ENCODE measurements at regions not wholly inside any gene's neighbourhood (a gene's known extent, or its start where the extent isn't known, plus 50 kb on each side); places are given as distances from the start of the nearest gene placed in this dataset.

- H3K27me3 Mint-ChIP-seq (ENCODE audit: low read depth in 3 of 3): peaks cover 0 to 2% (median 0%) of the 10 kb centered on the region in 3 donors
- H3K36me3 Mint-ChIP-seq: no peaks in the 10 kb centered on the region
- H3K4me3 Mint-ChIP-seq: no peak overlapping the region
- no peak overlapping the region for H3K27ac Mint-ChIP-seq
- H3K4me1 Mint-ChIP-seq: peaks cover 32 to 33% of the 10 kb centered on the region in 2 donors
- H3K9me3 Mint-ChIP-seq: no peaks in the 10 kb centered on the region
- DNase-seq: no peak
These were observed 51.4 kb upstream of the ITM2B start for GRCh38 chr13:48181482-48182145.

- H3K4me1 Mint-ChIP-seq: peaks cover 6% of the 10 kb centered on the region in 2 donors
- no peak overlapping the region for H3K4me3 Mint-ChIP-seq
- DNase-seq: no peak
- H3K9me3 Mint-ChIP-seq: no peaks in the 10 kb centered on the region
- H3K27ac Mint-ChIP-seq: no peak overlapping the region
- no peaks in the 10 kb centered on the region for H3K27me3 Mint-ChIP-seq (ENCODE audit: low read depth in 3 of 3)
- no peaks in the 10 kb centered on the region for H3K36me3 Mint-ChIP-seq
These were observed 54.9 kb upstream of the ITM2B start for GRCh38 chr13:48178126-48178525.

GRCh38 chr13:48176781-48177180 lies 56.2 kb upstream of the ITM2B start:
- no peaks in the 10 kb centered on the region for H3K9me3 Mint-ChIP-seq
- no peaks in the 10 kb centered on the region for H3K4me1 Mint-ChIP-seq
- H3K4me3 Mint-ChIP-seq: no peak overlapping the region
- no peak for DNase-seq
- H3K27ac Mint-ChIP-seq: no peak overlapping the region
- no peaks in the 10 kb centered on the region for H3K27me3 Mint-ChIP-seq (ENCODE audit: low read depth in 3 of 3)
- no peaks in the 10 kb centered on the region for H3K36me3 Mint-ChIP-seq

- Mint-ChIP-seq H3K9me3 (no peaks in the 10 kb centered on the region), H3K36me3 (no peaks in the 10 kb centered on the region), H3K4me3 (no peak overlapping the region), H3K27me3 (ENCODE audit: low read depth in 3 of 3) (peaks cover 0 to under 1% (median 0%) of the 10 kb centered on the region in 3 donors), H3K27ac (no peak overlapping the region), H3K4me1 (no peaks in the 10 kb centered on the region)
- DNase-seq: no peak
These were observed 57.8 kb upstream of the ITM2B start for GRCh38 chr13:48175185-48175584.

- no peaks in the 10 kb centered on the region for H3K9me3 Mint-ChIP-seq
- H3K4me3 Mint-ChIP-seq: no peak overlapping the region
- no peak overlapping the region for H3K27ac Mint-ChIP-seq
These were observed 65.1 kb upstream of the ITM2B start for GRCh38 chr13:48167866-48168265.

GRCh38 chr13:48165727-48166126 lies 67.3 kb upstream of the ITM2B start:
- no peak overlapping the region for H3K27ac Mint-ChIP-seq
- H3K4me3 Mint-ChIP-seq: no peak overlapping the region
- H3K36me3 Mint-ChIP-seq: peaks cover 0 to 3% (median 0%) of the 10 kb centered on the region in 3 donors
- no peak for DNase-seq
- no peaks in the 10 kb centered on the region for H3K9me3 Mint-ChIP-seq
- H3K27me3 Mint-ChIP-seq (ENCODE audit: low read depth in 3 of 3): peaks cover 0 to 5% (median 3%) of the 10 kb centered on the region in 3 donors
- peaks cover 17 to 19% of the 10 kb centered on the region in 2 donors for H3K4me1 Mint-ChIP-seq

More at GRCh38 chr13:48167866-48168265, 65.1 kb upstream of the ITM2B start:
- DNase-seq: no peak
- Mint-ChIP-seq H3K4me1 (no peaks in the 10 kb centered on the region), H3K36me3 (peaks cover 0 to 3% (median 0%) of the 10 kb centered on the region in 3 donors), H3K27me3 (ENCODE audit: low read depth in 3 of 3) (peaks cover 0 to 5% (median 1%) of the 10 kb centered on the region in 3 donors)

GRCh38 chr13:48165063-48165462 lies 67.9 kb upstream of the ITM2B start:
- Mint-ChIP-seq H3K9me3 (no peaks in the 10 kb centered on the region), H3K4me3 (no peak overlapping the region), H3K4me1 (peaks cover 22 to 25% of the 10 kb centered on the region in 2 donors), H3K36me3 (peaks cover 0 to 3% (median 0%) of the 10 kb centered on the region in 3 donors), H3K27me3 (ENCODE audit: low read depth in 3 of 3) (peaks cover 0 to 4% (median 3%) of the 10 kb centered on the region in 3 donors), H3K27ac (no peak overlapping the region)
- no peak for DNase-seq

- Mint-ChIP-seq H3K9me3 (no peaks in the 10 kb centered on the region), H3K4me3 (no peak overlapping the region), H3K4me1 (peaks cover 24 to 26% of the 10 kb centered on the region in 2 donors), H3K36me3 (peaks cover 0 to 3% (median 0%) of the 10 kb centered on the region in 3 donors), H3K27me3 (ENCODE audit: low read depth in 3 of 3) (peaks cover 0 to 4% (median 3%) of the 10 kb centered on the region in 3 donors), H3K27ac (no peak overlapping the region)
- DNase-seq: no peak
These were observed 68.2 kb upstream of the MED4 start for GRCh38 chr13:48163061-48163460.

GRCh38 chr13:48162217-48162616 lies 67.3 kb upstream of the MED4 start:
- no peak for DNase-seq
- peaks cover 0 to 3% (median 0%) of the 10 kb centered on the region in 3 donors for H3K36me3 Mint-ChIP-seq
- peaks cover 0 to 4% (median 3%) of the 10 kb centered on the region in 3 donors for H3K27me3 Mint-ChIP-seq (ENCODE audit: low read depth in 3 of 3)
- peak overlapping the region in 3 of 6 donors; percentile 0 to 17 (median 4) for H3K27ac Mint-ChIP-seq
- no peak overlapping the region for H3K4me3 Mint-ChIP-seq
- H3K9me3 Mint-ChIP-seq: no peaks in the 10 kb centered on the region
- H3K4me1 Mint-ChIP-seq: peaks cover 25 to 26% of the 10 kb centered on the region in 2 donors

- H3K9me3 Mint-ChIP-seq: no peaks in the 10 kb centered on the region
- peaks cover 27 to 31% of the 10 kb centered on the region in 2 donors for H3K4me1 Mint-ChIP-seq
- no peak for DNase-seq
- H3K4me3 Mint-ChIP-seq: peak overlapping the region in 2 of 5 donors; percentile 3 to 10
- peaks cover 0 to 4% (median 2%) of the 10 kb centered on the region in 3 donors for H3K27me3 Mint-ChIP-seq (ENCODE audit: low read depth in 3 of 3)
- peaks cover 0 to 3% (median 0%) of the 10 kb centered on the region in 3 donors for H3K36me3 Mint-ChIP-seq
- peak overlapping the region in 4 of 6 donors; percentile 0 to 66 (median 14) for H3K27ac Mint-ChIP-seq
These were observed 66.8 kb upstream of the MED4 start for GRCh38 chr13:48161530-48162179.

- DNase-seq: no peak
- Mint-ChIP-seq H3K36me3 (peaks cover 0 to 3% (median 0%) of the 10 kb centered on the region in 3 donors), H3K4me1 (peaks cover 36 to 40% of the 10 kb centered on the region in 2 donors), H3K4me3 (peak overlapping the region in 1 of 5 donors; percentile 0), H3K9me3 (no peaks in the 10 kb centered on the region), H3K27ac (peak overlapping the region in 5 of 6 donors; percentile 5 to 66 (median 9)), H3K27me3 (ENCODE audit: low read depth in 3 of 3) (peaks cover 0 to 4% (median 2%) of the 10 kb centered on the region in 3 donors)
These were observed 65.8 kb upstream of the MED4 start for GRCh38 chr13:48160606-48161278.

GRCh38 chr13:48159826-48160225 lies 64.9 kb upstream of the MED4 start:
- no peak overlapping the region for H3K4me3 Mint-ChIP-seq
- peaks cover 45 to 49% of the 10 kb centered on the region in 2 donors for H3K4me1 Mint-ChIP-seq
- H3K36me3 Mint-ChIP-seq: peaks cover 0 to 3% (median 0%) of the 10 kb centered on the region in 3 donors
- DNase-seq: no peak
- peak overlapping the region in 2 of 6 donors; percentile 17 to 66 for H3K27ac Mint-ChIP-seq
- peaks cover 0 to 2% (median 2%) of the 10 kb centered on the region in 3 donors for H3K27me3 Mint-ChIP-seq (ENCODE audit: low read depth in 3 of 3)
- H3K9me3 Mint-ChIP-seq: no peaks in the 10 kb centered on the region

- Mint-ChIP-seq H3K4me3 (no peak overlapping the region), H3K36me3 (peaks cover 0 to 3% (median 0%) of the 10 kb centered on the region in 3 donors), H3K9me3 (no peaks in the 10 kb centered on the region), H3K4me1 (peaks cover 49 to 53% of the 10 kb centered on the region in 2 donors), H3K27ac (no peak overlapping the region), H3K27me3 (ENCODE audit: low read depth in 3 of 3) (peaks cover 0 to 2% (median 0%) of the 10 kb centered on the region in 3 donors)
- no peak for DNase-seq
These were observed 64.5 kb upstream of the MED4 start for GRCh38 chr13:48159401-48159800.

GRCh38 chr13:48158915-48159314 lies 64.0 kb upstream of the MED4 start:
- DNase-seq: no peak
- Mint-ChIP-seq H3K27ac (peak overlapping the region in 3 of 6 donors; percentile 37 to 68 (median 64)), H3K36me3 (peaks cover 0 to 3% (median 0%) of the 10 kb centered on the region in 3 donors), H3K27me3 (ENCODE audit: low read depth in 3 of 3) (peaks cover 0 to 2% (median 0%) of the 10 kb centered on the region in 3 donors), H3K4me3 (no peak overlapping the region), H3K9me3 (no peaks in the 10 kb centered on the region), H3K4me1 (peaks cover 54 to 58% of the 10 kb centered on the region in 2 donors)

All from immature natural killer cell (primary cell).